Skeletal muscle satellite cell (primary cell): ENCODE measurements at regions not wholly inside any gene's neighbourhood (a gene's known extent, or its start where the extent isn't known, plus 50 kb on each side); places are given as distances from the start of the nearest gene placed in this dataset.

Source experiments
- H3K27me3 ChIP-seq: 2 replicates; pipeline ENCODE4 v1.7.0; 2013; ENCODE audit warnings: low read length; ENCODE audit not compliant: control insufficient read depth, insufficient read depth
- H3K36me3 ChIP-seq: 2 replicates; pipeline ENCODE4 v1.7.0; 2013; ENCODE audit warnings: mild to moderate bottlenecking, control low read depth, low read length; ENCODE audit not compliant: insufficient read depth
- H3K4me1 ChIP-seq: 2 replicates; pipeline ENCODE4 v1.7.0; 2013; ENCODE audit warnings: low read length; ENCODE audit not compliant: control insufficient read depth, insufficient read depth
- H3K4me2 ChIP-seq: 2 replicates; pipeline ENCODE4 v1.7.0; 2013; ENCODE audit warnings: mild to moderate bottlenecking, low read length
- H3K4me3 ChIP-seq: 2 replicates; pipeline ENCODE4 v1.7.0; 2013; ENCODE audit warnings: low read length
- H3K9ac ChIP-seq: 2 replicates; pipeline ENCODE4 v1.7.0; 2013; ENCODE audit warnings: mild to moderate bottlenecking, low read depth, low read length, moderate library complexity
- H3K9me3 ChIP-seq: replicated peaks from 2 replicates; pipeline ENCODE4 v1.7.0; 2013; ENCODE audit warnings: mild to moderate bottlenecking, control low read depth, low read length

- Histone ChIP-seq H3K36me3 (no peaks in the 10 kb centered on the region), H3K4me3 (no peak overlapping the region)
Observed at GRCh38 chr1:29883411-29883832, 647.1 kb downstream of the PTPRU start.

GRCh38 chr1:29880556-29880955 is 644.2 kb downstream of the PTPRU start:
- H3K27me3 ChIP-seq, result no peaks in the 10 kb centered on the region
- H3K36me3 ChIP-seq, result no peaks in the 10 kb centered on the region
- H3K4me1 ChIP-seq, result no peaks in the 10 kb centered on the region
- H3K4me3 ChIP-seq, result no peak overlapping the region
- no peak overlapping the region for H3K9ac ChIP-seq
- H3K4me2 ChIP-seq, result no peak overlapping the region
- no peaks in the 10 kb centered on the region for H3K9me3 ChIP-seq

More at GRCh38 chr1:29883411-29883832, 647.1 kb downstream of the PTPRU start:
- no peak overlapping the region for H3K9ac ChIP-seq
- H3K4me2 ChIP-seq, result no peak overlapping the region
- no peaks in the 10 kb centered on the region for H3K27me3 ChIP-seq
- no peaks in the 10 kb centered on the region for H3K4me1 ChIP-seq
- H3K9me3 ChIP-seq, result no peaks in the 10 kb centered on the region

- Histone ChIP-seq H3K27me3 (no peaks in the 10 kb centered on the region), H3K4me1 (no peaks in the 10 kb centered on the region), H3K4me3 (no peak overlapping the region), H3K9ac (no peak overlapping the region), H3K4me2 (no peak overlapping the region), H3K9me3 (no peaks in the 10 kb centered on the region), H3K36me3 (no peaks in the 10 kb centered on the region)
Observed at GRCh38 chr1:29879217-29879616, 642.9 kb downstream of the PTPRU start.

GRCh38 chr1:29878501-29878900 is 642.2 kb downstream of the PTPRU start:
- Histone ChIP-seq H3K36me3 (no peaks in the 10 kb centered on the region), H3K9ac (no peak overlapping the region), H3K4me1 (no peaks in the 10 kb centered on the region), H3K9me3 (no peaks in the 10 kb centered on the region), H3K4me2 (no peak overlapping the region), H3K27me3 (no peaks in the 10 kb centered on the region), H3K4me3 (no peak overlapping the region)

GRCh38 chr1:29876902-29877301 is 640.6 kb downstream of the PTPRU start:
- no peaks in the 10 kb centered on the region for H3K36me3 ChIP-seq
- H3K27me3 ChIP-seq, result no peaks in the 10 kb centered on the region
- no peak overlapping the region for H3K9ac ChIP-seq
- no peak overlapping the region for H3K4me3 ChIP-seq
- no peak overlapping the region for H3K4me2 ChIP-seq
- no peaks in the 10 kb centered on the region for H3K4me1 ChIP-seq
- no peaks in the 10 kb centered on the region for H3K9me3 ChIP-seq

- no peak overlapping the region for H3K4me2 ChIP-seq
- no peak overlapping the region for H3K9ac ChIP-seq
- H3K9me3 ChIP-seq, result no peaks in the 10 kb centered on the region
- no peaks in the 10 kb centered on the region for H3K27me3 ChIP-seq
- H3K36me3 ChIP-seq, result no peaks in the 10 kb centered on the region
- no peak overlapping the region for H3K4me3 ChIP-seq
- no peaks in the 10 kb centered on the region for H3K4me1 ChIP-seq
Observed at GRCh38 chr1:29876441-29876840, 640.1 kb downstream of the PTPRU start.

GRCh38 chr1:29875557-29876028 is 639.3 kb downstream of the PTPRU start:
- Histone ChIP-seq H3K4me3 (no peak overlapping the region), H3K9ac (no peak overlapping the region), H3K27me3 (no peaks in the 10 kb centered on the region), H3K36me3 (no peaks in the 10 kb centered on the region), H3K4me2 (no peak overlapping the region), H3K9me3 (no peaks in the 10 kb centered on the region), H3K4me1 (no peaks in the 10 kb centered on the region)

- Histone ChIP-seq H3K9me3 (no peaks in the 10 kb centered on the region), H3K4me1 (no peaks in the 10 kb centered on the region), H3K4me2 (no peak overlapping the region), H3K9ac (no peak overlapping the region), H3K4me3 (no peak overlapping the region), H3K27me3 (no peaks in the 10 kb centered on the region), H3K36me3 (no peaks in the 10 kb centered on the region)
Observed at GRCh38 chr1:29870621-29871020, 634.3 kb downstream of the PTPRU start.

- Histone ChIP-seq H3K9me3 (no peaks in the 10 kb centered on the region), H3K27me3 (no peaks in the 10 kb centered on the region), H3K4me3 (no peak overlapping the region), H3K4me2 (no peak overlapping the region), H3K36me3 (no peaks in the 10 kb centered on the region), H3K4me1 (no peaks in the 10 kb centered on the region), H3K9ac (no peak overlapping the region)
Observed at GRCh38 chr1:29869802-29870201, 633.5 kb downstream of the PTPRU start.

GRCh38 chr1:29868944-29869343 is 632.6 kb downstream of the PTPRU start:
- H3K27me3 ChIP-seq, result no peaks in the 10 kb centered on the region
- H3K4me1 ChIP-seq, result no peaks in the 10 kb centered on the region
- no peaks in the 10 kb centered on the region for H3K36me3 ChIP-seq
- no peaks in the 10 kb centered on the region for H3K9me3 ChIP-seq
- no peak overlapping the region for H3K9ac ChIP-seq
- H3K4me3 ChIP-seq, result no peak overlapping the region
- no peak overlapping the region for H3K4me2 ChIP-seq

GRCh38 chr1:29868096-29868495 is 631.8 kb downstream of the PTPRU start:
- Histone ChIP-seq H3K9ac (no peak overlapping the region), H3K4me2 (no peak overlapping the region), H3K4me3 (no peak overlapping the region), H3K9me3 (no peaks in the 10 kb centered on the region), H3K27me3 (no peaks in the 10 kb centered on the region), H3K4me1 (no peaks in the 10 kb centered on the region), H3K36me3 (no peaks in the 10 kb centered on the region)

- Histone ChIP-seq H3K4me2 (no peak overlapping the region), H3K36me3 (no peaks in the 10 kb centered on the region), H3K27me3 (no peaks in the 10 kb centered on the region), H3K4me3 (no peak overlapping the region), H3K9me3 (peaks cover 3% of the 10 kb centered on the region), H3K4me1 (no peaks in the 10 kb centered on the region), H3K9ac (no peak overlapping the region)
Observed at GRCh38 chr1:29865051-29865450, 628.7 kb downstream of the PTPRU start.
